MM.1S (cell line): ENCODE measurements at regions not wholly inside any gene's neighbourhood (a gene's known extent, or its start where the extent isn't known, plus 50 kb on each side); places are given as distances from the start of the nearest gene placed in this dataset.

Experiments
- DNase-seq: peaks from one replicate; pipeline ENCODE4 v3.0.0-alpha.2; 2015
- H2AFZ ChIP-seq: fragments of 300-600 bp; sonication (generic); 2 replicates; pipeline ENCODE4 v1.6.0; 2016; ENCODE audit warnings: antibody characterized with exemption, low read length
- H3F3A ChIP-seq: fragments of 300-600 bp; sonication (generic); 2 replicates; pipeline ENCODE4 v1.6.1; 2016; ENCODE audit warnings: mild to moderate bottlenecking, antibody characterized with exemption, low read length, moderate library complexity, mixed read lengths; ENCODE audit not compliant: insufficient read depth
- H3K27ac ChIP-seq: fragments of 300-600 bp; sonication (generic); 2 replicates; pipeline ENCODE4 v1.5.1; 2016; ENCODE audit warnings: mild to moderate bottlenecking, low read length
- H3K27me3 ChIP-seq: fragments of 300-600 bp; sonication (generic); replicated peaks from 2 replicates; pipeline ENCODE4 v1.6.0; 2016; ENCODE audit warnings: low read length; ENCODE audit not compliant: insufficient read depth
- H3K36me3 ChIP-seq: fragments of 300-600 bp; sonication (generic); replicated peaks from 2 replicates; pipeline ENCODE4 v1.6.1; 2016; ENCODE audit warnings: mild to moderate bottlenecking, low read length, mixed read lengths; ENCODE audit not compliant: insufficient read depth
- H3K4me1 ChIP-seq: fragments of 300-600 bp; sonication (generic); 2 replicates; pipeline ENCODE4 v1.6.1; 2016; ENCODE audit warnings: low read length, mixed read lengths
- H3K4me2 ChIP-seq: fragments of 300-600 bp; sonication (generic); 2 replicates; pipeline ENCODE4 v1.6.0; 2016; ENCODE audit warnings: low read depth, low read length
- H3K4me3 ChIP-seq: fragments of 300-600 bp; sonication (generic); 2 replicates; pipeline ENCODE4 v1.5.1; 2016; ENCODE audit warnings: low read length, mixed read lengths
- H3K79me2 ChIP-seq: fragments of 300-600 bp; sonication (generic); 2 replicates; pipeline ENCODE4 v1.6.1; 2016; ENCODE audit warnings: mixed run types, low read length, mixed read lengths
- H3K9ac ChIP-seq: fragments of 300-600 bp; sonication (generic); 2 replicates; pipeline ENCODE4 v1.6.1; 2016; ENCODE audit warnings: low read length, mixed read lengths
- H3K9me2 ChIP-seq: fragments of 300-600 bp; sonication (generic); replicated peaks from 2 replicates; pipeline ENCODE4 v1.6.1; 2016; ENCODE audit warnings: mild to moderate bottlenecking, low read length, mixed read lengths; ENCODE audit not compliant: insufficient read depth
- H3K9me3 ChIP-seq: fragments of 300-600 bp; sonication (generic); replicated peaks from 2 replicates; pipeline ENCODE4 v1.6.1; 2016; ENCODE audit warnings: mild to moderate bottlenecking, low read length, mixed read lengths; ENCODE audit not compliant: insufficient read depth
- H4K20me1 ChIP-seq: fragments of 300-600 bp; sonication (generic); 2 replicates; pipeline ENCODE4 v1.6.1; 2016; ENCODE audit warnings: mild to moderate bottlenecking, low read length, moderate library complexity, mixed read lengths; ENCODE audit not compliant: insufficient read depth
- EZH2 ChIP-seq: fragments of 300-600 bp; sonication (generic); optimal IDR thresholded peaks from 2 replicates; pipeline ENCODE3; 2017; ENCODE audit warnings: low read depth, mild to moderate bottlenecking, antibody characterized with exemption, low read length, mixed read lengths
- EZH2phosphoT487 ChIP-seq: fragments of 300-600 bp; sonication (generic); IDR thresholded peaks from 2 replicates; pipeline ENCODE4 v1.6.1; 2018; ENCODE audit warnings: antibody characterized with exemption, low read length
- TF ChIP-seq, protein P1 (sequence below): fragments of 300-600 bp; sonication (generic); IDR thresholded peaks from 2 replicates; pipeline ENCODE4 v1.5.1; 2016; ENCODE audit warnings: antibody characterized with exemption, low read length, mixed read lengths

DNA sequence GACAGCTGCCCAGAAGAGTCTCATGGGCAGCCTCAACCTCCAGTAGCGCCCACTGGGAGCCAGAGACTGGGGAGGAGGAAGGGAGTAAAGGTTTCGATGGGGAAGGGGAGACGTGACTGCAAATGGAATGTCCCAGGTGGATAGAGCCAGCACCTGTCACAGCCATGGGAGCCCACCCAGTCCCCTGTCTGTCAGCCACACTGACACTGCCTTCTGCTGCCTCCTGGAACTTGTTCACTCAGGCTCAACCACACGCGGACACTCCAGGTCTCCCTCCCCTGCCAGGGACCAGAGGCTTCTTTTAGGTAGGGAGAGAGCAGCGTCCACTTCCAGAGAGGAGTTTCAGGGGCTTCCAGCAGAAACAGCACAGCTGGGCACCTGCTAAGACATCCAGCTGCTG, 346.3 kb downstream of the NPHP4 start:
- no peak overlapping the region for H3K4me2 ChIP-seq
- H3K4me1 ChIP-seq = no peaks in the 10 kb centered on the region
- no peaks in the 10 kb centered on the region for H4K20me1 ChIP-seq
- TF ChIP-seq EZH2 = no peak
- no peak for TF ChIP-seq EZH2phosphoT487
- TF ChIP-seq, protein P1, sequence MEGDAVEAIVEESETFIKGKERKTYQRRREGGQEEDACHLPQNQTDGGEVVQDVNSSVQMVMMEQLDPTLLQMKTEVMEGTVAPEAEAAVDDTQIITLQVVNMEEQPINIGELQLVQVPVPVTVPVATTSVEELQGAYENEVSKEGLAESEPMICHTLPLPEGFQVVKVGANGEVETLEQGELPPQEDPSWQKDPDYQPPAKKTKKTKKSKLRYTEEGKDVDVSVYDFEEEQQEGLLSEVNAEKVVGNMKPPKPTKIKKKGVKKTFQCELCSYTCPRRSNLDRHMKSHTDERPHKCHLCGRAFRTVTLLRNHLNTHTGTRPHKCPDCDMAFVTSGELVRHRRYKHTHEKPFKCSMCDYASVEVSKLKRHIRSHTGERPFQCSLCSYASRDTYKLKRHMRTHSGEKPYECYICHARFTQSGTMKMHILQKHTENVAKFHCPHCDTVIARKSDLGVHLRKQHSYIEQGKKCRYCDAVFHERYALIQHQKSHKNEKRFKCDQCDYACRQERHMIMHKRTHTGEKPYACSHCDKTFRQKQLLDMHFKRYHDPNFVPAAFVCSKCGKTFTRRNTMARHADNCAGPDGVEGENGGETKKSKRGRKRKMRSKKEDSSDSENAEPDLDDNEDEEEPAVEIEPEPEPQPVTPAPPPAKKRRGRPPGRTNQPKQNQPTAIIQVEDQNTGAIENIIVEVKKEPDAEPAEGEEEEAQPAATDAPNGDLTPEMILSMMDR = no peak
- H3K4me3 ChIP-seq = no peak overlapping the region
- no peak for DNase-seq
- H3K79me2 ChIP-seq = no peaks in the 10 kb centered on the region
- no peaks in the 10 kb centered on the region for H3F3A ChIP-seq
- H3K9me2 ChIP-seq = no peaks in the 10 kb centered on the region
- no peak overlapping the region for H2AFZ ChIP-seq
- peaks cover 82% of the 10 kb centered on the region for H3K27me3 ChIP-seq
- H3K36me3 ChIP-seq = no peaks in the 10 kb centered on the region
- no peaks in the 10 kb centered on the region for H3K9me3 ChIP-seq
- H3K9ac ChIP-seq = no peak overlapping the region
- no peak overlapping the region for H3K27ac ChIP-seq

DNA sequence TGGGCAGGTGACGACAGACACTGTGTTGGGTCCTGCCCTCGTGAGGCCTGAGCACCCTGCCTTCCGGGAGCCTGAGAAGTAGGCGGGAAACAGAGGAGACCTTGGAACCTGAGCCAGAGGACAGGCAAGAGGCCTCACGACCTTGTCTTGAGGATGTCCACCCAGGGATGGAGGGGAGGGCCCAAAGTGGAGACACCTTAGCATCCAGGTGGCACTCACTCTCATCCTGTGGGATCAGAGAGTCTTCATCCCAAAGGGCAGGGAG, 347.2 kb downstream of the NPHP4 start:
- Histone ChIP-seq H3K27me3 (peaks cover 82% of the 10 kb centered on the region), H3F3A (no peaks in the 10 kb centered on the region), H4K20me1 (no peaks in the 10 kb centered on the region), H3K4me1 (no peaks in the 10 kb centered on the region), H3K9me2 (no peaks in the 10 kb centered on the region), H2AFZ (no peak overlapping the region), H3K4me2 (no peak overlapping the region), H3K9me3 (no peaks in the 10 kb centered on the region), H3K27ac (no peak overlapping the region), H3K9ac (no peak overlapping the region), H3K36me3 (no peaks in the 10 kb centered on the region), H3K79me2 (no peaks in the 10 kb centered on the region), H3K4me3 (no peak overlapping the region)
- no peak for DNase-seq
- TF ChIP-seq, protein P1 = no peak
- no peak for TF ChIP-seq EZH2phosphoT487
- TF ChIP-seq EZH2 = no peak

DNA sequence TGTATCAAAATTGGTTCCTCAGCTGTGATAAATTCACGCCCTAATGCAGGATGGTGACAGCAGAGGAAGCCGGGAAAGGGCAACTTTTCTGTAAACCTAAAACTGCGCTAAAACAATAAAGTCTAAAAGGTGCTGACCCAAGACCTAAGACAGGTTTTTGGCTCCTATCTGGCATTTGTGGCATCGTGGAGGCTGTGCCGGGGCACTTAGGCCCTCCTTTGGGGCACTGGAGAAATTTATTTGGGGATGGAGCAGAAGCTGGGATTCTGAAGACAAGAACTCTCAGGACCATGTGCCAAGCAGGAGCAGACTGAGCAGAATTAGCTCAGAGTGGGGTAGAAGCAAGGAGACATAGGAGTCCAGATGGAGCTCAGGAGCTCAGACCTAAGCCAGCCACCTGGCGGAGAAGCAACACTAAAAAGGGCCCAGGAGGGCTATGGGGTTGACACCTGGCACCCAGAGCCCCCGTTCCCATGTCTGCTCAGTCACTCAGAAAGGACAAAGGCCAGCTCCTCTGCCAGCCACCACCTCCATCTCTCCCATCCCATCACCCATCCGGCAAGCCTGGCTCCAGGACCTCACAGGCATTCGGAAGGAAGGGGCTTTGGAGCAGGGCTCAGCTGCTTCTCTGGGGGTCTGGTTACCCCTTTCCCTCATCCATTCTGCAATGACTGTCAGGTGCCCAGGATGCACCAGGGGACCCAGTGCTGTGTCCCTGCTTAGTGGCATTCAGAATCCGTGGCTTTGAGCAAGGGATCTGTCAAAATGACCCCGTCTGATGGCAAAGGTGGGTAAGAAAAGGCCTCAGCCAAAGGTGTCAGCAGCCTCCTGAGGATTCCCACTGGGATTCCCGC, 347.7 kb downstream of the NPHP4 start:
- no peaks in the 10 kb centered on the region for H3K36me3 ChIP-seq
- no peaks in the 10 kb centered on the region for H4K20me1 ChIP-seq
- H3K9me2 ChIP-seq = no peaks in the 10 kb centered on the region
- H3K4me2 ChIP-seq = no peak overlapping the region
- no peak for TF ChIP-seq EZH2phosphoT487
- no peak for TF ChIP-seq EZH2
- TF ChIP-seq, protein P1 = no peak
- no peaks in the 10 kb centered on the region for H3K79me2 ChIP-seq
- no peaks in the 10 kb centered on the region for H3K9me3 ChIP-seq
- no peaks in the 10 kb centered on the region for H3F3A ChIP-seq
- no peak for DNase-seq
- H3K4me1 ChIP-seq = no peaks in the 10 kb centered on the region
- H3K27ac ChIP-seq = no peak overlapping the region
- H3K9ac ChIP-seq = no peak overlapping the region
- no peak overlapping the region for H3K4me3 ChIP-seq
- H3K27me3 ChIP-seq = peaks cover 82% of the 10 kb centered on the region
- no peak overlapping the region for H2AFZ ChIP-seq
